HL-60/S4 (cell line): ENCODE measurements at regions not wholly inside any gene's neighbourhood (a gene's known extent, or its start where the extent isn't known, plus 50 kb on each side); places are given as distances from the start of the nearest gene placed in this dataset.
"Not testable (repeated sequence)": the region's sequence is repeated elsewhere in the genome, so short reads cannot be mapped to it uniquely, and the experiment has no call there.

Experiments
- in situ Hi-C: fragments of 300-500 bp; cut with MboI; formaldehyde crosslinking; loops from 2 replicates; pipeline ENCODE4 v1.14.3; 2022; ENCODE audit warnings: low sequenced_read_pairs

DNA sequence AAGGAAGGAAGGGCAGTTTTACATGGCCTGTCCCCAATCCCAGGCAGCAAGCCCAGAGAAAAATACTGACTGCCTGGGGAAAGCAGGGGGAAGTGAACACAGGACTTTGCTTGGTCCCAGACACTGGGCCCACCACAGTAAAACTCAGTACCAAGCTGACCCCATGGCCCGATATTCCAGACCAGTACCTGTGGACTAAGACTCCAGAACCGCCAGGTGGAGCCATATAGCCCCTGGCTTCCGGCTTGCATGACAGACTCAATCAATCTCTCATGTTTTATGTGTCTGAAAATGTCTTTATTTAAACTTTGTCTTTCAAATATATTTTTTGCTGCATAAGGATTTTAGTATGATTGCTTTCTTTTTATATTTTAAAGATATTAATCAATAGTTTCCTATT, 767.9 kb upstream of the SLITRK6 start:
- in situ Hi-C loops: no loop called here

DNA sequence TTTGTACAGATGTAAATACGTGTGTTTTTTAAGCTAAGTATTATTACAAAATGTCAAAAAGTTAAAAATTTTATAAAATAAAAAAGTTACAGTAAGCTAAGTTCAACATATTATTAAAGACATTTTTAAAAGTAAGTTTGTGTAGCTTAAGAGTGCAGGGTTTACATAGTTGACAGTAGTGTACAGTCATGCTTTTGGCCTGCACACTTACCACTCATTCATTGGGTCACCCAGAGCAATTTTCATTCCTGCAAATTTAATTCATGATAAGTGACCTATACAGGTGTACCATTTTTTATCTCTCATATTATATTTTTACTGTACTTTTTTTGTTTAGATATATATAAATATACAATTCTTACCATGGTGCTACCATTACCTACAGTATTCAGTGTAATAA, 769.9 kb upstream of the SLITRK6 start:
- in situ Hi-C loops: no loop called here

- in situ Hi-C loops: no loop called here
Observed at GRCh38 chr13:86569974-86570373, 770.8 kb upstream of the SLITRK6 start.

GRCh38 chr13:86572115-86572514, 772.9 kb upstream of the SLITRK6 start:
- in situ Hi-C loops: no loop called here

DNA sequence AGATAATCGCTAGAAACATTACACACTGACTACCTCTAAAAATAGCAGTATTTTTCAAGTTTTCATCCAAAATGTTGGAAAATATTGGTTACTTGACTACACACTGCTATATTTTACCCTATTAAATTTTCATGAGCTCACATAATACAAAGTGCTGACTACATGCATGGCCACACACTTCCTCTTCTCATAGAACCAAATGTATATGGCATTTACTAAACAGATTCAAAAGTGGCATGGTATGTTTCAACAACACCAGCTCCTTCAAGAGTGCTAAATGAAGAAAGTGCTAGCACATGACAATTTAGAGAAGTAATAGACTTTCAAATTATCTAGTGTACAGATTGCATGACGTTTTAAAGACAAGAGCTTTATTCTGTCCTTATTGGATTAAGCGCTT, 780.4 kb upstream of the SLITRK6 start:
- in situ Hi-C loops: no loop called here

GRCh38 chr13:86581706-86582105, 782.5 kb upstream of the SLITRK6 start:
- in situ Hi-C loops: no loop called here

- in situ Hi-C loops: no loop called here
Observed at GRCh38 chr13:86584301-86584700, 785.1 kb upstream of the SLITRK6 start.

DNA sequence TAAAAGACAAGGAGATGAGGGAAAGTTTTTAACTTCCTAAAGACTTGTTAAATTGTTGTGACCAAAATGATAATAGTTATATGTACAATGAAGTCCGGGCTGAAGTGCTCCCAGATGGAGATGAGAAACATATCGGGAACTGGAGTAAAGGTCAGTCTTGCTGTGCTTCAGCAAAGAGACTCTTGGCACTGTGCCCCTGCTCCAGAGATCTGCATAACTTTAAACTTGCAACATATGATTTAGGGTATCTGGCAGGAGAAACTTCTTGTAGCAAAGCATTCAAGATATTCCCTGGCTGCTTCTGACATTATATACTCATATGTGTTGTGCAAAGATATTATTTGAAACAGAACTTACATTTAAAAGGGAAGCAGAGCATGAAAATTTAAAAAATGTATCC, 786.6 kb upstream of the SLITRK6 start:
- in situ Hi-C loops: no loop called here

DNA sequence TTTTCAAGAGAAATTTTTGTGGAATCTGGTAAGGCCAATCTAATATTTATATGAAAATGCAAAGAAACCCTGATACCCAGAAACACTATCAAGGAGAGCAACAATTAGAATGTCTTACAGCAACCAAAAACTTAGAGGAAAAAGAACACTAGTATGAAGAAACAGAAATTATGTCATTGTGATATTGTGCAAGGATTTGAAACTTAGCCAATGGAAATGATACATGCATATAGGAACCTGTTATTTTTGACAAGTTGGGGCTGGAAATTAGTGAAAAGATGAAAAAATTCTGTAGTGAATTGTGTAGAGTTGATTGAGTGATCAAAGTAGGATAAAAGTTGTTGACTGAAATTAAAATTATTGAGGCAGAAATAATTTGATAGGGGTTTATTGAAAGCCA, 792.6 kb upstream of the SLITRK6 start:
- in situ Hi-C loops: no loop called here

DNA sequence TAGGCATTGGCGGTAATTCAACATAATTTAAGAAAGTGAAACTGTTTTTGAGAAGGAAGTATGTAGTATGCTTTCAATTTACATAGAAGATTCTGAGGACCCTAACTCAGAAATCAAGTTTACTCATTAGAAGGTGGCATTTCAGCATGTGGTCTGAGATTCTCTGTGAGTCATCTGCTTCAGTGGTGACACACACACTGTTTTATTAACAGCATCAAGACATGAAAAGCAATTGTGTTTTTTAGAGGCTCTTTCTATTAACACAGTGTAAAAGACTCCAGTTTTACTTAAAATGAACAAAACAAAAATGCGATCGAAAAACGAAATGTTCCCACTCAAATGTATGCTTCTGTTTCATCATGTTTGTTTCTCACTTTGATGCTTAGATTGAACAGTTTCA, 802.1 kb upstream of the SLITRK6 start:
- in situ Hi-C loops: no loop called here

DNA sequence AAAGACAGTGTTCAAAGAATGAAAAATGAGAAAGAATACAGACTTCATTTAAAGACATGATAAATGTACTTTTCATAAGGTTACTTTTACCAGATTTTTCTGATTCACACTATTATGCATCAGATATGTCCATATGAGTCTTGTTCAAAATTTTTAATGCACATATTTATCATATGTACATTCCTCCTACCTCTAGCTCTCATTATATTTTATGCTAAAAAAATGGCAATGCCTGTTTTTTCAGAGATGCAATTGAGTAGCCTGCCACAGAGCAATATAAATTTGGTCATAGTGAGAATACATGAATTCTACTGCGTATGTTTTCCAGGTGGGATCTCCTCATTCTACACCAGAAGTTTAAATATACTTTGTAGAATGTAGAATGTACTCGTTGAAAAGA, 807.0 kb upstream of the SLITRK6 start:
- in situ Hi-C loops: no loop called here

DNA sequence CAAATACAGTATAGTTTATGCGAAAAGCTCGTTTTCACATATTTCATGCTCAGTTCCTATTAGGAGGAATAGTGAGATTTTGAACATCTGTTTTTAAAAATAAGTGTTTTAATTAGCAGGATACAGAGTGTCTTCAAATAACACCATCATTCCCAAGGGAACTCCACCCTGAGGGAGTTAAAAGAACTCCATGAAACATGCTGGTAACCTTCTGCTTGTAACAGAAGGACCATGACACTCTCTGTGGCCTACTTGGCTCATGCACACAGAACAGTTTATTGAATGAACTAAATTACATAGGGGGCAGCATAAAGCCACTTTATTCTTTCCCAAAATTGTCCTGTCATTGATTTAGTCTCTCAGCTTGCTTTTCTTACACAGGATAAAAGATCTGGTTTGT, 809.5 kb upstream of the SLITRK6 start:
- in situ Hi-C loops: no loop called here

GRCh38 chr13:86633346-86633745, 834.1 kb upstream of the SLITRK6 start:
- in situ Hi-C loops: no loop called here

GRCh38 chr13:86651171-86651570, 852.0 kb upstream of the SLITRK6 start:
- in situ Hi-C loops: not testable (repeated sequence)

DNA sequence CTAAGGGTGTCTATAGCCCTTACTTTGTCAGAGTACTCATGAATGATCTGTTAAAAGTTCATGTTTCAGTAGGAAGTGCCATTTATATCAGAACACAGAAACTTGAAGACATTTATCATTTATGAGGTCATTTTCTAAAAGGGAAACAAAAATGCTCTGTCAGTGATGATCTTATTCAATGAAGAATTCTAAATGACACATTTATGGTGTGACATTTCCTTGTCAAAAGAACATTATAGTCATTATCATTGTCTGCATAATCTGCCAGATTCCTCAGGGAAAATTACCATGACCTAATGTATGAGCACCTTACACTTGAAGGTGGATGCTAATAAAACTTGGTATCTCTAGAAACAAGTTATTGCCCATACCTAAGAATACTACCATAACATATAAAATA, 853.8 kb upstream of the SLITRK6 start:
- in situ Hi-C loops: no loop called here

DNA sequence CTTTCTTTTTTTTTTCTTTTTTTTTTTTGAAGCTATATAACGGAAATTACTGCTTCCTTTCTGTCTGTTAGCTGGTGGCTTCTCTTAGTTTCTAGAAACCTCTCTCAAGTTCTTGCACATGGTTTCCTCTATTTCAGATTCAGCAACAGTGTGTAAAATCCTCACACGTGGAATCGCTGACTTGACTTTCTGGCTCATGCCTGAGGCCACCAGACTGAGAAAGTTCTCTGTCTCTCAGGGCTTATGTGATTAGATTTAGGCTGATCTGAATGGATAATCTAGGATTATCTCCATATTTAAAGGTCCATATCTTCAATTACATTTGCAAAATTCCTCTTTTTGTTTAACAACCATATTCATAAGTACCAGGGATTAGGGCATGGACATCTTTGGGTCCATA, 856.3 kb upstream of the SLITRK6 start:
- in situ Hi-C loops: no loop called here

DNA sequence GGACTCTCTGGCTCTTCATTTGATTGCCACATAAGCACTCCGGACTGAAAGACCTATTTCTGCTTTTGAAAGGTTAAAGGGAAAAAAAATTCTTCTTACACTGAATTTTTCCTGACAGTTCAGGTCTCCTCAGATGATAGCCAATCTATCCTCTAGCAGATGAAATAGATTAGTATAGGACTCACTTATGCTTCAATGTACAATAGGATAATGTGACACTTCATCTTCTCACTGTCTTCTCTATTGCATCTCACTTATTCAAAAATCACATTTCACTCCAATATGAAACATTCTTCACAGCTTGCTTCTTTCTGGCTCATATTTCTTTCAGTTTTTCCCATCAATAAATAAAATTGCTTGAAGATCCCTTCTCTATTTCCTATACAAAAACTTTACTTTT, 860.9 kb upstream of the SLITRK6 start:
- in situ Hi-C loops: no loop called here

DNA sequence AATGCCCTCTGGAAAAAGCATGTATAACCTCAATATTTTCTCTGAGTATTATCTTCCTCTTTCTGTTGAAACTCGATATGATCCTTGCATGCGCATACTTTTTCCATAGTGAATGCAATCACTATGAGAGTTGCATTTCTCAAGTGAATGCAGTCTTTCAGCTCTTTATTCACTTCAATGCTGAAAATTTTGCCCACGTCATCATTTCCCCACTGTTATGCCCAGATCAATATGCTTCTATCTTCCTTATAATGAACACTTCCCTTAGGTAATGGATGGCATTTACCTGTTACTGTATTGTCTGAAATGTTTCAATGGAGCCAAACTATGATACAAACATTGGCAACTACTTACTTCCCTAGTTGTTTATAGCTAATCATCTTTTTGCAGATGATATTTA, 866.6 kb upstream of the SLITRK6 start:
- in situ Hi-C loops: no loop called here

DNA sequence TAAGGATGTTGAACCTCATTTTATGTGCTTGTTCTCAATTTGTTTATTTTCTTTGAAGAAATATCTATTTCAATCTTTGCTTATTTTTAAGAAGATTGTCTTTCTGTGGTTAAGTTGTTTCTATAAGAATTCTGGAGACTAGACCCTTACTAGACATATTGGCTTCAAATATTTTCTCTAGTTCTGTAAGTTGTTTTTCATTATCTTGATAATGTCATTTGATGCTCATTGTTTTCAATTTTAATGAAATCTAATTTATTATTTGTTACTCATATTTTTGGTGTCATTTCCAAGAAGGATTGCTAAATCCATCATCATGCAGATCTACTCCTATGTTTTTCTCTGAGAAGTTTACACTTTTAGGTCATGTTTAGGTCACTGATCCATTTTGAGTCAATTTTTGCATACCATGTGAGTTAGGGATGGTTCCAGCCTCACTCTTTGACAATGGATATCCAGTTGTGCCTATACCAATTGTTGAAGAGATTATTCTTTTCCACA, 874.8 kb upstream of the SLITRK6 start:
- in situ Hi-C loops: no loop called here

DNA sequence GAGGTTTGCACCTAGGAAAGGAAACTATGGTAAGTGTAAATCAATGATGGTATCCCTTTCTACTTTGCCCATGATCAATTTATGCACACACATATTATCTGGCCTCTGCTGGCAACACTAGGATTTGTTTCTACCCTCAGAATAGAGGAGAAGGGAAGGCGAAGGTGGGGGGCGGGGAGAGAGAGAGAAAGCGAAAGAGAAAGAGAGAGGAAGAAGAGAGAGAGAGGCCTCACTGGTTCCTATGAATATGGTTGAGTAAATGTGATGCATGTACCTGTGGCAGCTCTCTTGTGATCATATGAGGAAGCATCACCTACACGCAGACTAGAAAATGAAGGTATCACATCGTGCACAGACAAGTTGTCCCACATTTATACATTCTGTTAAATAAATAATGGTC, 882.0 kb upstream of the SLITRK6 start:
- in situ Hi-C loops: no loop called here

- in situ Hi-C loops: no loop called here
Observed at GRCh38 chr13:86684402-86684801, 885.2 kb upstream of the SLITRK6 start.

- in situ Hi-C loops: no loop called here
Observed at GRCh38 chr13:86689911-86690310, 890.7 kb upstream of the SLITRK6 start.

- in situ Hi-C loops: no loop called here
Observed at GRCh38 chr13:86692291-86692690, 893.1 kb upstream of the SLITRK6 start.

- in situ Hi-C loops: no loop called here
Observed at GRCh38 chr13:86710013-86710412, 910.8 kb upstream of the SLITRK6 start.
